ACC112 (cell line): ENCODE measurements at regions not wholly inside any gene's neighbourhood (a gene's known extent, or its start where the extent isn't known, plus 50 kb on each side); places are given as distances from the start of the nearest gene placed in this dataset.
"Not testable (repeated sequence)": the region's sequence is repeated elsewhere in the genome, so short reads cannot be mapped to it uniquely, and the experiment has no call there.

ENCODE experiments used
- H2AFZ ChIP-seq: fragments of 200-600 bp; sonication (generic); one replicate; pipeline ENCODE4 v1.6.0; 2017; ENCODE audit warnings: antibody characterized with exemption, low read length; ENCODE audit not compliant: unreplicated experiment
- H3K27ac ChIP-seq: fragments of 200-600 bp; sonication (generic); 2 replicates; pipeline ENCODE4 v1.5.1; 2014; ENCODE audit warnings: low read depth, mild to moderate bottlenecking, antibody characterized with exemption, low read length, moderate library complexity
- H3K27me3 ChIP-seq: fragments of 200-600 bp; sonication (generic); 2 replicates; pipeline ENCODE4 v1.6.1; 2014; ENCODE audit warnings: mild to moderate bottlenecking, antibody characterized with exemption, low read length, moderate library complexity, mixed read lengths; ENCODE audit not compliant: insufficient read depth
- H3K36me3 ChIP-seq: fragments of 200-600 bp; sonication (generic); 2 replicates; pipeline ENCODE4 v1.6.1; 2016; ENCODE audit warnings: mild to moderate bottlenecking, antibody characterized with exemption, low read length, moderate library complexity, mixed read lengths; ENCODE audit not compliant: insufficient read depth
- H3K4me1 ChIP-seq: fragments of 200-600 bp; sonication (generic); one replicate; pipeline ENCODE4 v1.6.1; 2016; ENCODE audit warnings: low read length, mixed read lengths; ENCODE audit not compliant: insufficient read depth, unreplicated experiment, control insufficient read depth
- H3K4me3 ChIP-seq: fragments of 200-600 bp; sonication (generic); 2 replicates; pipeline ENCODE4 v1.5.1; 2014; ENCODE audit warnings: mild to moderate bottlenecking, low read depth, low read length
- H3K79me2 ChIP-seq: fragments of 200-600 bp; sonication (generic); one replicate; pipeline ENCODE4 v1.6.0; 2016; ENCODE audit warnings: low read length; ENCODE audit not compliant: control insufficient read depth, unreplicated experiment, insufficient read depth

- H3K27me3 ChIP-seq: no peaks in the 10 kb centered on the region
- H3K79me2 ChIP-seq: no peaks in the 10 kb centered on the region
- H3K27ac ChIP-seq: no peak overlapping the region
- peaks cover 41% of the 10 kb centered on the region for H3K4me1 ChIP-seq
- H2AFZ ChIP-seq: no peak overlapping the region
- H3K36me3 ChIP-seq: no peaks in the 10 kb centered on the region
- H3K4me3 ChIP-seq: no peak overlapping the region
Observed at GRCh38 chr2:122029945-122030344, 274.5 kb downstream of the TSN start.

- H3K4me3 ChIP-seq: no peak overlapping the region
- no peaks in the 10 kb centered on the region for H3K36me3 ChIP-seq
- H3K27ac ChIP-seq: no peak overlapping the region
- peaks cover 40% of the 10 kb centered on the region for H3K4me1 ChIP-seq
- no peaks in the 10 kb centered on the region for H3K79me2 ChIP-seq
- H2AFZ ChIP-seq: no peak overlapping the region
- H3K27me3 ChIP-seq: no peaks in the 10 kb centered on the region
Observed at GRCh38 chr2:122031544-122032263, 276.3 kb downstream of the TSN start.

GRCh38 chr2:122032264-122032645 is 276.8 kb downstream of the TSN start:
- Histone ChIP-seq H3K4me1 (peaks cover 34% of the 10 kb centered on the region), H3K36me3 (no peaks in the 10 kb centered on the region), H3K27me3 (no peaks in the 10 kb centered on the region), H3K4me3 (no peak overlapping the region), H3K27ac (no peak overlapping the region), H2AFZ (no peak overlapping the region), H3K79me2 (no peaks in the 10 kb centered on the region)

- Histone ChIP-seq H3K27ac (no peak overlapping the region), H3K4me1 (peaks cover 19% of the 10 kb centered on the region), H3K36me3 (no peaks in the 10 kb centered on the region), H2AFZ (no peak overlapping the region), H3K4me3 (no peak overlapping the region), H3K27me3 (no peaks in the 10 kb centered on the region), H3K79me2 (no peaks in the 10 kb centered on the region)
Observed at GRCh38 chr2:122033778-122034177, 278.3 kb downstream of the TSN start.

- Histone ChIP-seq H3K27me3 (no peaks in the 10 kb centered on the region), H3K36me3 (no peaks in the 10 kb centered on the region), H3K4me3 (no peak overlapping the region), H2AFZ (no peak overlapping the region), H3K79me2 (no peaks in the 10 kb centered on the region), H3K4me1 (peaks cover 16% of the 10 kb centered on the region), H3K27ac (no peak overlapping the region)
Observed at GRCh38 chr2:122034344-122034743, 278.9 kb downstream of the TSN start.

GRCh38 chr2:122034777-122035176 is 279.3 kb downstream of the TSN start:
- H3K4me3 ChIP-seq: no peak overlapping the region
- no peaks in the 10 kb centered on the region for H3K36me3 ChIP-seq
- no peaks in the 10 kb centered on the region for H3K79me2 ChIP-seq
- H3K4me1 ChIP-seq: peaks cover 16% of the 10 kb centered on the region
- H2AFZ ChIP-seq: no peak overlapping the region
- no peaks in the 10 kb centered on the region for H3K27me3 ChIP-seq
- H3K27ac ChIP-seq: no peak overlapping the region

GRCh38 chr2:122038816-122039215 is 283.4 kb downstream of the TSN start:
- not testable (repeated sequence) for H3K4me3 ChIP-seq, H3K36me3 ChIP-seq, H3K4me1 ChIP-seq, H2AFZ ChIP-seq, H3K27me3 ChIP-seq, H3K27ac ChIP-seq, H3K79me2 ChIP-seq

- H3K27me3 ChIP-seq: no peaks in the 10 kb centered on the region
- no peak overlapping the region for H3K4me3 ChIP-seq
Observed at GRCh38 chr2:122041455-122041854, 286.0 kb downstream of the TSN start.

GRCh38 chr2:122051659-122052058 is 296.2 kb downstream of the TSN start:
- H3K36me3 ChIP-seq, H3K27me3 ChIP-seq, H3K79me2 ChIP-seq, H3K4me1 ChIP-seq, H3K4me3 ChIP-seq, H3K27ac ChIP-seq, H2AFZ ChIP-seq: not testable (repeated sequence)

More at GRCh38 chr2:122041455-122041854, 286.0 kb downstream of the TSN start:
- Histone ChIP-seq H3K79me2 (no peaks in the 10 kb centered on the region), H2AFZ (no peak overlapping the region), H3K4me1 (no peaks in the 10 kb centered on the region), H3K27ac (no peak overlapping the region), H3K36me3 (no peaks in the 10 kb centered on the region)

GRCh38 chr2:122055521-122055931 is 300.1 kb downstream of the TSN start:
- Histone ChIP-seq H3K27ac (no peak overlapping the region), H2AFZ (no peak overlapping the region), H3K4me1 (no peaks in the 10 kb centered on the region), H3K4me3 (no peak overlapping the region), H3K27me3 (no peaks in the 10 kb centered on the region), H3K36me3 (no peaks in the 10 kb centered on the region), H3K79me2 (no peaks in the 10 kb centered on the region)

- Histone ChIP-seq H2AFZ (no peak overlapping the region), H3K27me3 (no peaks in the 10 kb centered on the region), H3K4me3 (no peak overlapping the region), H3K27ac (no peak overlapping the region), H3K79me2 (no peaks in the 10 kb centered on the region), H3K4me1 (no peaks in the 10 kb centered on the region), H3K36me3 (no peaks in the 10 kb centered on the region)
Observed at GRCh38 chr2:122056853-122057252, 301.4 kb downstream of the TSN start.
